Mononuclear cell (primary cell): ENCODE measurements at regions not wholly inside any gene's neighbourhood (a gene's known extent, or its start where the extent isn't known, plus 50 kb on each side); places are given as distances from the start of the nearest gene placed in this dataset.
"Not testable (repeated sequence)": the region's sequence is repeated elsewhere in the genome, so short reads cannot be mapped to it uniquely, and the experiment has no call there.

Source experiments
- H3K27me3 ChIP-seq: 2 replicates; pipeline ENCODE4 v1.6.0; 2011; ENCODE audit warnings: low read length, control low read depth; ENCODE audit not compliant: insufficient read depth
- H3K4me1 ChIP-seq: 2 replicates; pipeline ENCODE4 v1.5.1; 2011; ENCODE audit warnings: mild to moderate bottlenecking, low read length, control low read depth; ENCODE audit not compliant: insufficient read depth
- H3K4me3 ChIP-seq: 2 replicates; pipeline ENCODE4 v1.5.1; 2011; ENCODE audit warnings: mild to moderate bottlenecking, low read length, moderate library complexity
- H3K9me3 ChIP-seq: 2 replicates; pipeline ENCODE4 v1.5.1; 2011; ENCODE audit warnings: low read depth, mild to moderate bottlenecking, control low read depth, low read length

DNA sequence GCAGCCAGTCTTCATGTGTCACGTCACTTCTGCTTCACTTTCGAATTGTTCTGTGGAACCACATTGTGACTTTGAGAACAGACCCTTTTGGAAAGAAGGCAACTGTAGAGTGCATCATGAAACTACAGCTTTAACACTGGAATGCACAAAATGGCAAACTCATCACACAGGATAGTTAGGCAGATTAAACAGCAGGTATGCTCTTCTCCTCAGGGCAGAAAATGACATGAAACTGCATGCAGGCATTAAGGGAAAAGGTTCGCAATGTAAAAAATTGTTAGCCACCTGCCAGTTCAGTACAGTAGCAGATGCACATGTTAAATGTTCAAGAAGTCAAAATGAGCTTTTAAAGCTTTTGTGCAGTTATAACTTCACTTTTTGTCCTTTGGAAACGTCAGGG lies 864.6 kb upstream of the IGFBP7 start:
- Histone ChIP-seq H3K4me1 (no peaks in the 10 kb centered on the region), H3K27me3 (no peaks in the 10 kb centered on the region), H3K4me3 (no peak overlapping the region), H3K9me3 (peaks cover 8% of the 10 kb centered on the region)

GRCh38 chr4:57973819-57974218 lies 863.6 kb upstream of the IGFBP7 start:
- Histone ChIP-seq H3K9me3 (peaks cover 9% of the 10 kb centered on the region), H3K27me3 (no peaks in the 10 kb centered on the region), H3K4me3 (no peak overlapping the region), H3K4me1 (no peaks in the 10 kb centered on the region)

DNA sequence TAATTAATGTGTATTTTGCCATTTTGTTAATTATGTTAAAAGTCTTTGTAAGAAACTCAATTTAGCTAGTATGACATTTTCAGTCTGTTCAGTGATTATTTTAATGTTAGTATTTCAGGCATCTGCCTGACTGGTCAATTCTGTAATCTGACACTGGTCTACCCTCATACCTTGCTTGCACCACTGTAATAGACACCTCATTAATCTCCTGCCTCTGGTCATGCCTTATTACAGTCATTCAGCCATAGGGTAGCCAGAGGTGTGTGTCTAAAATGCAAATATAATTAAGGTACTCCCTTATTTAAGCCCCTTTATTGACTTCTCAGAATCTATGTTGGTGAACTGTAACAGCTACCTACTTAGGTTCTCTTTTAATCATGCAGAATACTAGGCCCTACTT lies 861.1 kb upstream of the IGFBP7 start:
- H3K4me3 ChIP-seq = no peak overlapping the region
- no peaks in the 10 kb centered on the region for H3K27me3 ChIP-seq
- peaks cover 9% of the 10 kb centered on the region for H3K9me3 ChIP-seq
- no peaks in the 10 kb centered on the region for H3K4me1 ChIP-seq

GRCh38 chr4:57966987-57967760 lies 857.0 kb upstream of the IGFBP7 start:
- Histone ChIP-seq H3K27me3 (no peaks in the 10 kb centered on the region), H3K4me1 (no peaks in the 10 kb centered on the region), H3K4me3 (no peak overlapping the region), H3K9me3 (peaks cover 4% of the 10 kb centered on the region)

DNA sequence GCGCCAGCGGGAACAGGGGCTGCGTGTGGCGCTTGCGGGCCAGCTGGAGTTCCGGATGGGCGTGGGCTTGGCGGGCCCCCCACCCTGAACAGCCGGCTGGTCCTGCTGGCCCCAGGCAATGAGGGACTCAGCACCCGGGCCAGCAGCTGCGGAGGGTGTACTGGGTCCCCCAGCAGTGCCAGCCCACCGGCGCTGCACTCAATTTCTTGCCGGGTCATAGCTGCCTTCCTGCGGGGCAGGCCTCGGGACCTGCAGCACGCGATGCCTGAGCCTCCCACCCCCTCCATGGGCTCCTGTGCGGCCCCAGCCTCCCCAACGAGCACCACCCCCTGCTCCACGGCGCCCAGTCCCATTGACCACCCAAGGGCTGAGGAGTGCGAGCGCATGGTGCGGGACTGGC lies 855.2 kb upstream of the IGFBP7 start:
- not testable (repeated sequence) for H3K27me3 ChIP-seq, H3K9me3 ChIP-seq, H3K4me3 ChIP-seq, H3K4me1 ChIP-seq

DNA sequence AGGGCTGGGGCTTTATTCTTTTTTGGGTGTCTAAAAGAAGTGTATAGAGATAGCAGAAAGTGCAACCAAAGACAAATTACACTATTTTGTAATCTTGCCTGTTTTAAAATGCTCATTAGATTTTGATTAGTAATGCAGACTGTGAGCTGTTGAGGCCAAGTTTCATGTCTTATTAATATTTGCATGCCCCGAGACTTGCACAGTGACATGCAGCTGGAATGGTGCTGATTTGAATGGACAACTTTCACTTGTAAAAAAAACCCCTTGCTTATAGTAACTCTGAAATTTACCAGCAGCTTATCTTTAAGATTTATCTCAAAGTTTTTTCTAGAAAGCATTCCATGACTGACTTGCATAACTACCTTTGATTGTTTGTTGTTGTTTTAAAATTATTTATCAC lies 835.1 kb upstream of the IGFBP7 start:
- H3K4me1 ChIP-seq = no peaks in the 10 kb centered on the region
- no peaks in the 10 kb centered on the region for H3K27me3 ChIP-seq
- H3K4me3 ChIP-seq = no peak overlapping the region
- no peaks in the 10 kb centered on the region for H3K9me3 ChIP-seq

GRCh38 chr4:57943682-57944081 lies 833.5 kb upstream of the IGFBP7 start:
- no peaks in the 10 kb centered on the region for H3K4me1 ChIP-seq
- no peaks in the 10 kb centered on the region for H3K9me3 ChIP-seq
- no peaks in the 10 kb centered on the region for H3K27me3 ChIP-seq
- no peak overlapping the region for H3K4me3 ChIP-seq

DNA sequence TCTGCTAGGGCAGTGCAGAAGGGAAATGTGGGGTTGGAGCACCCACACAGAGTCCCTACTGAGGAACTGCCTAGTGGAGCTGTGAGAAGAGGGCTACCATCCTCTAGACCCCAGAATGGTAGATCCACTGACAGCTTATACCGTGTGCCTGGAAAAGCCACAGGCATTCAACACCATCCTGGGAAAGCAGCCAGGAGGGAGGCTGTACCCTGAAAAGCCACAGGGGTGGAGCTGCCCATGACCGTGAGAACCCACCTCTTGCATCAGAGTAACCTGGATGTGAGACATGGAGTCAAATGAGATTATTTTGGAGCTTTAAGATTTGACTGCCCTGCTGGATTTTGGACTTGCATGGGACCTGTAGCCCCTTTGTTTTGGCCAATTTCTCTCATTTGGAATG lies 827.1 kb upstream of the IGFBP7 start:
- not testable (repeated sequence) for H3K27me3 ChIP-seq, H3K4me1 ChIP-seq, H3K4me3 ChIP-seq, H3K9me3 ChIP-seq

DNA sequence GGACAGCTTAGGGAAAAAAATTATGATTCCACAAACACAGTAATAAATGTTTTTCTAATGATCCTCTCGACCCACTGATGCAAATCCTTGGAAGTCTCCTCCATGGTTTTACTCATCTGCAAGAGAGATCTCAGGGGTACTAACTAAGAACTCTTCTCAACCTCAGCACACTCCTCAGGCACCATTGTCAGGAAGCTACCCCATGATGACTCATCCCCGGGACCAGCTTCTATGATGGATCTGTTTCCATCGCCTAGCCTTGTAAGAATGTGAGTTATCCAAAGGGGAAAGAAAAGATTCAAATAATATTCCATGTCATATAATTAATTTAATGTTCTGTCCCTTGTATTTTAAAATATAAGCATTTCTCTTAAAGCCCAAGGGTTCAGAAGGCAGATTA lies 816.1 kb upstream of the IGFBP7 start:
- Histone ChIP-seq H3K4me3 (no peak overlapping the region), H3K9me3 (no peaks in the 10 kb centered on the region), H3K27me3 (no peaks in the 10 kb centered on the region), H3K4me1 (no peaks in the 10 kb centered on the region)

DNA sequence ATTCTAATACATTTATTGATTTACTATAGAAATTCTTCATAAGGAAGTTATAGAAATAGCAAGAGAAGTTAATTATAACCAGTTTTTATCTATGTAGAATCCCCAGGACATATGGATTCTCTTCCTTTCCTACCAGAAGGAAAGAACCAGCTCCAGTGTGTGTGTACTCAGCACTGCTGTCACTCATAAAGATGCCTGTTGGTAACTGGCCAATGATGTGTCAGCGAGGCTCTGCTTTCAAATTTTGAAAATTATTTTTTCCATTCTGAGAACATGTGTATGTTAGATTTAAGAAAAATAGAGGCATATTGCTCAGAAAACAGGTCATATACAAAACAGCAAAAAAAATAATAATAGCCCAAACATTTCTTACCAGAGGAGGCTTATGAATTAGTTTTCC lies 814.8 kb upstream of the IGFBP7 start:
- no peaks in the 10 kb centered on the region for H3K27me3 ChIP-seq
- H3K9me3 ChIP-seq = no peaks in the 10 kb centered on the region
- no peak overlapping the region for H3K4me3 ChIP-seq
- H3K4me1 ChIP-seq = no peaks in the 10 kb centered on the region

GRCh38 chr4:57916479-57916878 lies 806.3 kb upstream of the IGFBP7 start:
- Histone ChIP-seq H3K27me3 (no peaks in the 10 kb centered on the region), H3K4me3 (no peak overlapping the region), H3K9me3 (peaks cover 4% of the 10 kb centered on the region), H3K4me1 (no peaks in the 10 kb centered on the region)

DNA sequence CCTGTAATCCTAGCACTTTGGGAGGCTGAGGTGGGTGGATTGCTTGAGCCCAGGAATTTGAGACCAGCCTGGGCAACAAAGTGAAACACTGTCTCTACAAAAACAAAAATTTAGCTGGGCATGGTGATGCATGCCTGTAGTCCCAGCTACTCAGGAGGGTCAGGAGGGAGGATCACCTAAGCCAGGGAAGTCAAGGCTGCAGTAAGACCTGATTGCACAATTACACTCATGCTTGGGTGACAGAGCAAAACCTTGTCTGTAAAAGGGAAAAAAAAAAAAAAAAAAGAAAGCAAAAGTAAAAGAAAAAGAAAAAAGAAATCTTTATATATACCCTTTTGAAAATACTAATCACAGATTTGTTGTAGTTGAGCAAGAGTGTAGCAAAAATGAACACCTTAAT lies 801.0 kb upstream of the IGFBP7 start:
- Histone ChIP-seq H3K9me3 (peaks cover 4% of the 10 kb centered on the region), H3K4me3 (no peak overlapping the region), H3K4me1 (no peaks in the 10 kb centered on the region), H3K27me3 (no peaks in the 10 kb centered on the region)

DNA sequence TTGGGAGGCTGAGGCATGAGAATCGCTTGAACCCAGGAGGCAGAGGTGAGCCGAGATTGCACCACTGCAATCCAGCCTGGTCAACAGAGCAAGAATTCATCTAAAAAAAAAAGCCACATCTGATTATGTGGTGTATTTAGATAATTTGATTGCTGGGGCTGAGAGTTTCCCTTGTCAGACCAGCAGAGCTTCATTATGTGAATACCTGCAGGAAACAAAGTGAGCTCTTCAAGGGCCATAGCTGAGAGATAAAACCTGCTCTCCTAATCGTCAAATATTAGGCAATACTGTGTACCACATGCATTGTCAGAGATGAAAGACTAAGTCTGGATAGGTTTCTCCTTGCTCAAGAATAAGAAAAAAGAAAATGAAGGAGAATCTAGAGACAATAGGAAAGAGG lies 800.0 kb upstream of the IGFBP7 start:
- Histone ChIP-seq H3K27me3 (no peaks in the 10 kb centered on the region), H3K4me1 (no peaks in the 10 kb centered on the region), H3K4me3 (no peak overlapping the region), H3K9me3 (no peaks in the 10 kb centered on the region)

GRCh38 chr4:57905965-57906364 lies 795.8 kb upstream of the IGFBP7 start:
- Histone ChIP-seq H3K27me3 (no peaks in the 10 kb centered on the region), H3K4me3 (no peak overlapping the region), H3K4me1 (no peaks in the 10 kb centered on the region), H3K9me3 (no peaks in the 10 kb centered on the region)

DNA sequence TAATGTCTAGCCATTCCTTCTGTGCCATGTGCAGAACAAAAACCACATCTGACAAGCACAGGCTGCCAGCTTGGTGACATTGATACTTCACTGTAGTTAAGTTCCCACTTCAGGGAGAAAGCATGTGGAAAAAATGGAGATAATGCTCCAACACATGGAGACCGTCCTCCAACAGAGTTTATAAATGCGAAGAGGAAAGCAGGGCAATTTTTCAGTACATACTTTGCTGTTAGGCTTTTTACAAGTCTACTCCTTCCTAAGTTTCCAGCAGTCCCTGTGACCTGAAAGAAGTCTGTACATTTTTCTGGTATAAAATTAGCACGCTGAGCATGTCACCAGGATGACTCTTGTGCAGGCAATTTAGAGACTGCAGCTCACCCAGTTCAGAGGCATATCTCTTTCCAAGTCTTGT lies 766.9 kb upstream of the IGFBP7 start:
- no peaks in the 10 kb centered on the region for H3K27me3 ChIP-seq
- H3K4me1 ChIP-seq = no peaks in the 10 kb centered on the region
- H3K9me3 ChIP-seq = no peaks in the 10 kb centered on the region
- H3K4me3 ChIP-seq = no peak overlapping the region

GRCh38 chr4:57875829-57876392 lies 765.7 kb upstream of the IGFBP7 start:
- no peaks in the 10 kb centered on the region for H3K27me3 ChIP-seq
- H3K4me1 ChIP-seq = no peaks in the 10 kb centered on the region
- no peaks in the 10 kb centered on the region for H3K9me3 ChIP-seq
- no peak overlapping the region for H3K4me3 ChIP-seq
